Activated naive CD8-positive, alpha-beta T cell treated with anti-CD3 and anti-CD28 coated beads, Interleukin-2, amount 50 U/mL, for 24 hours (primary cell): ENCODE measurements at regions not wholly inside any gene's neighbourhood (a gene's known extent, or its start where the extent isn't known, plus 50 kb on each side); places are given as distances from the start of the nearest gene placed in this dataset.

Source experiments
- ATAC-seq: fragments of 150-1000 bp; cut with Tn5 transposase; one replicate; pipeline ENCODE4 v1.10.0; 2021
- DNase-seq: peaks from one replicate; pipeline ENCODE4 v3.0.0; 2021
- H3K27ac Mint-ChIP-seq: one replicate; pipeline ENCODE4 v1.8.0; 2021; ENCODE audit warnings: mild to moderate bottlenecking, mixed read lengths
- H3K27me3 Mint-ChIP-seq: one replicate; pipeline ENCODE4 v1.8.0; 2021; ENCODE audit warnings: mixed read lengths
- H3K36me3 Mint-ChIP-seq: one replicate; pipeline ENCODE4 v1.8.0; 2021; ENCODE audit warnings: low read depth, mixed read lengths
- H3K4me1 Mint-ChIP-seq: one replicate; pipeline ENCODE4 v1.8.0; 2021; ENCODE audit warnings: mixed read lengths
- H3K4me3 Mint-ChIP-seq: one replicate; pipeline ENCODE4 v1.8.0; 2021; ENCODE audit warnings: mild to moderate bottlenecking, moderate library complexity, mixed read lengths
- H3K9me3 Mint-ChIP-seq: one replicate; pipeline ENCODE4 v1.8.0; 2021; ENCODE audit warnings: mixed read lengths

DNA sequence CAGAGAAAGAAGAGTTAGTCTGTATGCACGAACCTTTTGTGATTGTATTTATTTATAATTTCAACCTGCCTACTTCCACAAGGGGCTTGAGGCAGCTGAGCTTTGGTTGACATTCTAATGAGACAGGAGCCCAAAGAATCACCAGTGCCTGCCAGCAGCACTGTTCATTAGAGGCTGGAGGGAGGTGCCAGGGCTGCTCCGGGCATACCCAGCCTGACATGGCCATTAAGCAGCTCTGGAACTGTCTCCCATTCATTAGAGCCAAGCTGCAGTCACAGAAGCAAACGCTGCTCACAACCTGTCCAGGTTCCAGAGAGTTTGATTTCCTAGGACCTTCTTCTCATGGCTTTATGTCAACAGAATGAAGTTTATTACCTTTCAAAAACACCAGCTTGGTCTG, 425.5 kb downstream of the RFC3 start:
- DNase-seq, result no peak
- no peak for ATAC-seq
- Mint-ChIP-seq H3K4me3 (no peak overlapping the region), H3K27ac (no peak overlapping the region), H3K36me3 (no peaks in the 10 kb centered on the region), H3K4me1 (no peaks in the 10 kb centered on the region), H3K27me3 (no peaks in the 10 kb centered on the region), H3K9me3 (peaks cover 18% of the 10 kb centered on the region)

DNA sequence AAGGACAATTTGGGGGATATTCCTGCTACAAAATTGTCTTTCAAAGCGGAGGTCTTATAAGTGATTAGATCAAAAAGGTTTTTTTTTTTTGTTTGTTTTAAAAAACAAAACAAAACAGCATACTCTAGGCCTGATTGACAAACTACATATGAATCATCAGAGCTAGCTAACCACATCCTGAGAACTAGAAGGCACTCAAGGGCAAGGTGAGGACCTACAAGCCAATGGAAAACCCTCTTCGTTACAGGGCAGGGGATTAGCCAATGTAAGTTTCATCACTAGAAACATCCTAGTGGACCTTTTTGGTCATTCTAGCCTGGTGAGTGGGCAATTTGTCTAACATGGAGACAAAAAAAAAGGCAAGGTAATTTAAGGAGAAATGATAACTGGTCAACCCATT, 428.6 kb downstream of the RFC3 start:
- Mint-ChIP-seq H3K27me3 (no peaks in the 10 kb centered on the region), H3K9me3 (peaks cover 13% of the 10 kb centered on the region), H3K4me3 (no peak overlapping the region), H3K27ac (no peak overlapping the region), H3K4me1 (no peaks in the 10 kb centered on the region), H3K36me3 (no peaks in the 10 kb centered on the region)
- ATAC-seq (no peak), DNase-seq (no peak)

DNA sequence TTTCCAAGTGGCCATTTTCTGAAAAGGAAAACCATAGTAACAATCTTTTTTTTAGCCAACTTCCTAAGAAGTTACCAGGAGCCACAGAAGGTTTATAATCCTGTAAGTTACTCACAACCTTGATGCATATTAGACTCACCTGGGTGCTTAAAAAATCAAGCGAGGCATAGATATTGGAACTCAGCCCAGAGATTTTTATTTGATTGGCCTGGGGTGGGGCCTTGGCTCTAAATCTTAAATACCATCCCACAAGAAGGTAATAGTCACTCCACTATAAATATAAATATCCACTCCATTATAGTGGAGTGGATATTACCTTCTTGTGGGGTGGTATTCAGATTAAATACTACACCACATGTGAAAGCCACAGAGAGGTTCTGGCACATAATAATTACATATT, 429.6 kb downstream of the RFC3 start:
- Mint-ChIP-seq H3K9me3 (peaks cover 13% of the 10 kb centered on the region), H3K36me3 (no peaks in the 10 kb centered on the region), H3K27ac (no peak overlapping the region), H3K4me3 (no peak overlapping the region), H3K4me1 (no peaks in the 10 kb centered on the region), H3K27me3 (no peaks in the 10 kb centered on the region)
- ATAC-seq (no peak), DNase-seq (no peak)

DNA sequence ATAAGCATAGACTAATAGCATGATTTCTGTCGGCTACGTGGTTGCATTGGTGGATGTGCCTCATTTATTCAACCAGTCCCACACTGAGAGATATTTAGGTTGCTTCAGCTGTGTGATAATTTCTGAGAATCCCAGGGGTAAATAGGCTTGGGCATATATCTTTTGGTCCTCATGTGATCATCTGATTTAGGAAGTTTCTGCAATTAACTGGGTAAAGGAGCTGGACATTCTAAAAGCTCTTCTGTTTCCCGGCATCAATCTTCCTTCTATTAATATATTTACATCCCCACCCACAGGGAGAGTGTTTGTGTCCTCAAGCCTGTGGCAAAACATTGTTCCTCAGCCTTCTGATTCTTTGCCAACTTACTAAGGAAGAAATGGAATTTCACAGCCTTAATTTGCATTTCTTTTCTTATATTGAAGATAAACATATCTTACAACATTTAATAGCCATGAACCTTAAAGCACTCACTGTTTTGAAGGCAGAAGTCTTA, 431.6 kb downstream of the RFC3 start:
- H3K27me3 Mint-ChIP-seq, result no peaks in the 10 kb centered on the region
- H3K9me3 Mint-ChIP-seq, result peaks cover 10% of the 10 kb centered on the region
- H3K4me3 Mint-ChIP-seq, result no peak overlapping the region
- DNase-seq, result no peak
- ATAC-seq, result no peak
- no peaks in the 10 kb centered on the region for H3K4me1 Mint-ChIP-seq
- H3K36me3 Mint-ChIP-seq, result no peaks in the 10 kb centered on the region
- H3K27ac Mint-ChIP-seq, result no peak overlapping the region

DNA sequence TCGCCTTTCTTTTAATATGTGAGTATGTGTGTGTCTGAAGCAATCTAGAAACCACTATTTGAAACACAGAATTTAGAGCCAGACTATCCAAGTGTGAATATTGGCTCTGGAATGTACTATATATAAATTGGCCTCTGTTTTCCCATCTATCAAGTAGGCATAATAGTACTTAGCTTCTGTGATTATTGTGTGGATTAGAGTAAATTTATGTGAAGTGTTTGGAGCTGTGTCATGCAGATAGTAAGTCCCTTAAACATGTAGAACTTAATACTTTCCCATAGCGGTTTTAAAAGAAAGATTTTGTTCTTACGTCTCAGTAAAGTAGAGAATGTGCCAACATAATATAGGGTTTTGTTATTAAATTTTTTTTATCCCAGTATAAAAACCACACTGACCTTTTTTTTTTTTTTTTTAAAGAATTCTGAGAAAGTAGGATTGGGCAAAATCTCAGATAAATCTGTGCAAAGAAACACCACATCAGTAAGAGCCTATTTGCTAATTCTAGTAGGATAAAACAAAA, 432.3 kb downstream of the RFC3 start:
- no peak overlapping the region for H3K27ac Mint-ChIP-seq
- H3K4me1 Mint-ChIP-seq, result no peaks in the 10 kb centered on the region
- DNase-seq, result no peak
- no peaks in the 10 kb centered on the region for H3K27me3 Mint-ChIP-seq
- ATAC-seq, result no peak
- H3K4me3 Mint-ChIP-seq, result no peak overlapping the region
- no peaks in the 10 kb centered on the region for H3K36me3 Mint-ChIP-seq
- peaks cover 8% of the 10 kb centered on the region for H3K9me3 Mint-ChIP-seq

DNA sequence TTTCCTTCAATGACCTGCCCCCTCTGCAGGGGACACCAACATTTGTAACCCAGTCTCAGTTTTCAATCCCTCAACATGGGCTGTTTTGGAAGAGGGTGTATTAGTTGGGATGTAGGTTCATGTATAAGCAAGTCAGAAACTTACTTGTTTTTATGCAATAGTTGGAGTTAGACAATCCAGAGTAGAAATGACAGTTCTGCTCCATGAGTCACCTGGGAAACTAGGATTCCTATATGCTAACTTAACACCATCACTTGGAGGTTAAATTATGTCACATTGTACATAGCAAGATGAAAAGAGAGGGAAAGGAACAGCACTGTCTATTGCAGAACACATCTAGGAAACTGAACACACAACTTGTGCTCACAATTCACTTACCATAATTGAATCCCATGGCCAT, 436.4 kb downstream of the RFC3 start:
- DNase-seq (no peak), ATAC-seq (no peak)
- Mint-ChIP-seq H3K27ac (no peak overlapping the region), H3K4me3 (no peak overlapping the region), H3K9me3 (peaks cover 3% of the 10 kb centered on the region), H3K4me1 (peaks cover 5% of the 10 kb centered on the region), H3K27me3 (no peaks in the 10 kb centered on the region), H3K36me3 (no peaks in the 10 kb centered on the region)

DNA sequence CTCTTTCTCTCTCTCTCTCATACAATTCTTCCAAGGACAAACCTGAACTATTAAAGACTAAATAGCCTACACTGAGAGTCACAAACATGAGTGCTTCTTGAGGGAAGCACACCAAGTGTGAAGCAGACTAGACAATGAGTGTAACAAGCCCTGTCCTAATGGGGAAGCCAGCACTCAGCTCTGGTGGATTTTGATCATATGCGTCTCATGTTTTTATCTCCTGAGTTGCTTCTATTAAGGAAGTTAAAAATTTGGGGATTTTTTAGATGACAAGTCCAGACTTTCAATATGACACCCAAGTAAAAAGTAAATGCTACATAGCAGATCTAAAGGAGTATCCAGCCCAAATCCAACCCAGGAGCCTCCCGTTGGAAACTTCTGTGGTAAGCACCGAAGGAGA, 437.8 kb downstream of the RFC3 start:
- no peaks in the 10 kb centered on the region for H3K27me3 Mint-ChIP-seq
- ATAC-seq, result no peak
- H3K4me3 Mint-ChIP-seq, result no peak overlapping the region
- H3K27ac Mint-ChIP-seq, result no peak overlapping the region
- no peak for DNase-seq
- peaks cover 5% of the 10 kb centered on the region for H3K4me1 Mint-ChIP-seq
- H3K9me3 Mint-ChIP-seq, result peaks cover 3% of the 10 kb centered on the region
- H3K36me3 Mint-ChIP-seq, result no peaks in the 10 kb centered on the region

DNA sequence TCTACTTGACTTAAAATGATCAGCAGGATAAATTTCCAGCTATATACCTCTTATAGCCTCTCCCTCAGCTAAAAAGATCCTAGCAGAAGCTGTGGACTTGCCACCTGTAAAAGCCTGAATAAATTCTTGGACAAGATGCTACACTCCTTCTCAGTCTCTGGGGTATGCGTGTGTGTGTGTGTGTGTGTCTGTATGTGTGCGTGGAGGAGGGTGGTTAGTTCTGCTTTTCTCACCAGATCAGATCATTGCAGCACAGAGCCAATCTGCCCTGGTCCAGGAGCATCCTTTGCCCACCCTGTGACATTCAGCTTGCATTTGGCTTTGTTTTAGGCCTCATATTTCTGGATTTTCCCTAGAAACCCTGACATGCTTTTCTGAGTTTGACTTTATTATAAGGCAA, 438.3 kb downstream of the RFC3 start:
- Mint-ChIP-seq H3K4me3 (no peak overlapping the region), H3K36me3 (no peaks in the 10 kb centered on the region), H3K9me3 (peaks cover 3% of the 10 kb centered on the region), H3K27ac (no peak overlapping the region), H3K27me3 (no peaks in the 10 kb centered on the region), H3K4me1 (peaks cover 5% of the 10 kb centered on the region)
- ATAC-seq, result no peak
- DNase-seq, result no peak

DNA sequence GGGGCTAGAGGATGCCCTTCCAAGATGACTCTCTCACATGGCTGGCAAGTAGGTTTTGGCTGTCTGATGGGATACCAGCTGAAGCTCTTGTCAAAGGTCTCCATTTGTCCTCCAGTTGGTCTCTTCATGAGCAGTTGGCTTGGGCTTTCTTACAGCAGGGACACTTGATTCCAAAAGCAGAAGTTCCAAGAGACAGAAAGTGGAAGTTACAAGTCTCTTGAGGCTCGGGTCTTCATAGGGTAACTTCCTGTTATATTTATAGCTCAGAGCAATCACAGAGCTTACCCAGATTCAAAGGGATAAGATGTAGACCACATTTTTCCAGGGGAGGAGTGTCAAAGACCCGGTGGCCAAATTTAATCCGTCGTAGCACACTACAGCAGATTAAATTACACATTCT, 440.0 kb downstream of the RFC3 start:
- Mint-ChIP-seq H3K9me3 (peaks cover 7% of the 10 kb centered on the region), H3K27me3 (no peaks in the 10 kb centered on the region), H3K4me1 (peaks cover 5% of the 10 kb centered on the region), H3K27ac (no peak overlapping the region), H3K4me3 (no peak overlapping the region), H3K36me3 (no peaks in the 10 kb centered on the region)
- ATAC-seq, result no peak
- DNase-seq, result no peak

DNA sequence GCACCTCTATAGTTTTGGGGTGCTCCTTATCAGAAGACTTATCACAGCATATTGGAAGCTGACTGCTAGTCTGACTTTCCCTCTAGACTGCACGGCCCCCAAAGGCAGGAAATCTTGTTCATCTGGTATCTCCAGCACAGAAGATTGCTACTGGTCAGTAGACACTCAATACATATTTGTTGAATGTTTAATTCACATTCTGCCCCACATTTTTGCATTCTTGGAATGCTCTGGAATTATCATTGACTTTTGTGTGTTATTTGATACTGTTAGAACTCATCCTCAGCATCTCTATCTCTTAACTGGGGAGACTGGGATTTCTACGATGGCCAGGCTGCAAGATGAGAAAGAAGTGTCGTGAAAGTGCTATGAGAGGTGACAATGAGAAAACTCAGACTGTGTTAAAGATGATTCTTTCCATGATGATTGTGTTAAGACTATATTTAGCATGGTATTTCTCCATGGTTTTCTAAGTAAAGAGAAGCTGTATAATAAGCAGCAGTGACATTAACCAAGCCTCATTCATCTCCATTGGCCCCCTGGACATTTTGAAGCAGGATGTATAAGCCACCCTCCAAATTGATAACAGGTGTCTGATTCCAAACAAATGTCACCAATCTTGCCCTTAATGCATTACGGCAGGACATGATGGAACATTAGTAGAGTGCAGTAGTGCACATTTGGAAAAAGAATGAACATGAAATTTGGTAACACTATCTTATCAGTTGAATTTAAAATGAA, 440.9 kb downstream of the RFC3 start:
- ATAC-seq (no peak), DNase-seq (no peak)
- Mint-ChIP-seq H3K4me3 (no peak overlapping the region), H3K4me1 (peaks cover 5% of the 10 kb centered on the region), H3K36me3 (no peaks in the 10 kb centered on the region), H3K9me3 (peaks cover 7% of the 10 kb centered on the region), H3K27ac (no peak overlapping the region), H3K27me3 (no peaks in the 10 kb centered on the region)

DNA sequence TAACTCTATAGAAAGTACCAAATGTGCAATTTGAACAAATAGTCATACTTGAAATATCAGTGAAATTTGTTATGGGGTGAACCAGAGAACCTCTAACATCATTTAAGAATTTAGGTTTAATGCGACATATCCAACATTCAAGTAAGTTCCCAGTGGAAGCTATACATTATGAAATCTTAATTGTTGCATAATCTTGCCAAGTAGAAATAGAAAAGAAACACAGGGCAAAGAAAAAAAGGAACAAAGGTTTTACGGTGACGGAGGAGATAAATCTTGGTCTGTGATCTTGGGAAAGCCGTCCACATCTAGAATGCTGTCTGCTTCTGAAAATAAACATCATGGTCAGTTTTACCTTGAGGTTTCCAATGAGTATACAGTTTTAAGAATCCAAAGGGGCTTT, 445.7 kb downstream of the RFC3 start:
- H3K27ac Mint-ChIP-seq, result no peak overlapping the region
- no peak overlapping the region for H3K4me3 Mint-ChIP-seq
- ATAC-seq (no peak), DNase-seq (no peak)
- peaks cover 4% of the 10 kb centered on the region for H3K9me3 Mint-ChIP-seq
- no peaks in the 10 kb centered on the region for H3K4me1 Mint-ChIP-seq
- no peaks in the 10 kb centered on the region for H3K27me3 Mint-ChIP-seq
- H3K36me3 Mint-ChIP-seq, result no peaks in the 10 kb centered on the region

DNA sequence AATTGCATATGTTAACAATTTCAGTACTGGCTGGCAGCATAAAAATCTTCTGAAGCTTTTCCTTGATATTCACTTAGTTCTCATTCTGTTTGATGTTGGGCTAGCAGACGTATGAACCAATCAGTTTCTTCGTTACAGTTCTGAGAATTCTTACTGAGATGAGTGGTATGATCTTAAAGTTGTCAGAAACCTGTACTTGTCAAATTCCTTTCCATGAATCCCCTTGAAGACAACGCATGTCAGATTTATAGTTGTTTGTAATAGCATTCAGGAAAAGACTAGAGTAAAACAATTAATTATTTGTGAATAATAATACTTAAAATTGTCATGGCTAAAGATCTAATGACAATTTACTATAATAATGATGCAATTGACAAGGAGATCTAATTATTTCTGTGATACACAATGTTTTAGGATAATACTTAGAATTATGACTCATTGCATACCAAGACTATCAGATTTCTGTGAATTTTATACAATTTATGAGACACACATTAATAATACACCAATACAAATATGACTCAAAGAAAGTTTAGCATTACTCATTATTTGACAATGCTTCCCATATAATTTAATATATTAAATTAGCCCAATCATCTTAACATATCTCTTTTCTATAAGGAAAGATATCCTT, 447.2 kb downstream of the RFC3 start:
- ATAC-seq, result no peak
- Mint-ChIP-seq H3K9me3 (peaks cover 4% of the 10 kb centered on the region), H3K36me3 (no peaks in the 10 kb centered on the region), H3K4me3 (no peak overlapping the region), H3K27me3 (no peaks in the 10 kb centered on the region), H3K27ac (no peak overlapping the region), H3K4me1 (no peaks in the 10 kb centered on the region)
- no peak for DNase-seq

DNA sequence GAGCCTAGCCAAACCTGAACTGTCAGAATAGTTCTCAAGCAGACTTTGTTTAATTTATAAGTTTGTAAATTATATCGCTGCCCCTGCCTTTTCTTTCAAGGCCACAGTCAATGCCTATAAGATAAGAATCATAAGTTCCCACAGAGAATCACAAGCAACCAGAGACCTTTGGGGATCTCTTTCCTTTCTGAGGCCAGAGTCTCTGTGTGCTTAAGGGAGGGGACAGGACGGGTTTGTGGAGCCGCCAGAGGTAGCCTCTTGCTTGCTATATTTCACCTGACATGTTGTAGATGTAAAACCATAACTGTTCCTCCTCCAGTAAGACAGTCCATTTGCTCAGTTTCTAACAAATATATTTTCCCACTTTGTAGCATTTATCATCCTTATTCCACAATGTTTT, 458.8 kb downstream of the RFC3 start:
- Mint-ChIP-seq H3K27me3 (no peaks in the 10 kb centered on the region), H3K9me3 (no peaks in the 10 kb centered on the region), H3K4me1 (no peaks in the 10 kb centered on the region), H3K27ac (no peak overlapping the region), H3K4me3 (no peak overlapping the region), H3K36me3 (no peaks in the 10 kb centered on the region)
- DNase-seq, result no peak
- ATAC-seq, result no peak

DNA sequence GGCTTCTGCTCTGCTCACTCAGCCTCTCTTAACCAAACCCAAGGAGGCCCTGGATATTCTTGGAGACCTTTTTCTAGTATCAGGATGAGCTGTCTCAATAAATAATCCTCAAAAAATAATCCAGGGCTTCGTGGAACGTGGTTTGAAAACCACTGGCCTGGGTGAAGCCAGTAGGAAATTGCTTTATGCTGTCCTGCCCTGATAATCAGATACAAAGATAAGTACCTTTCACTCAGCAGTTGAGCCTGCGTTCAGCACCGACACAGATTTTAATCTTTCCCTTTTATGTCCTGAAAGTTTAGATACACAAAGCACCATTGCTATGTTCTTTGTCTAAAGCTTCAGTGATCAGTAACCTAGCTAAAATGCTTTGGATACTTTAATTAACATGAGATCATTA, 460.0 kb downstream of the RFC3 start:
- DNase-seq (no peak), ATAC-seq (no peak)
- no peak overlapping the region for H3K27ac Mint-ChIP-seq
- H3K9me3 Mint-ChIP-seq, result no peaks in the 10 kb centered on the region
- no peak overlapping the region for H3K4me3 Mint-ChIP-seq
- no peaks in the 10 kb centered on the region for H3K36me3 Mint-ChIP-seq
- H3K27me3 Mint-ChIP-seq, result no peaks in the 10 kb centered on the region
- no peaks in the 10 kb centered on the region for H3K4me1 Mint-ChIP-seq

DNA sequence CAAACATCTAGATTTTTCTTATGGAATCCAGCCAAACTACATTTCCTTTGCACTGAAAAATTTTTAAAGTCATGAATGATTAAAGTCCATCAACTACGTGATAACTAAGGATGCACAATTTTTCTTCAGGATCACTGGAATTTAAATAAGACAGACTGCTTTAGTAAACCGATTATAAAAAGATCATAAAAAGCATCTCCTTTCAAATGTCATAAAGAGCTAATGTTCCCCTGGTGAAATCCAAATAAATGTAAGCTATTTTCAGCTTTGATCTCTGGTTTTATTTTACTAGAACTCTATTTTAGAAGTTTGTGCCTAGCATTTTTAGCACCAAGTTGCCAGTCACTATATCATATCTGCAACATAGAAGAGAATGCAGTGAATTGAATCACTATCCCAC, 460.8 kb downstream of the RFC3 start:
- DNase-seq, result no peak
- Mint-ChIP-seq H3K4me3 (no peak overlapping the region), H3K27ac (no peak overlapping the region), H3K4me1 (no peaks in the 10 kb centered on the region), H3K9me3 (peaks cover 3% of the 10 kb centered on the region), H3K27me3 (no peaks in the 10 kb centered on the region), H3K36me3 (no peaks in the 10 kb centered on the region)
- ATAC-seq, result no peak
